Kidney (tissue), 13 donors: ENCODE measurements at regions not wholly inside any gene's neighbourhood (a gene's known extent, or its start where the extent isn't known, plus 50 kb on each side); places are given as distances from the start of the nearest gene placed in this dataset.

Experiments used
- DNase-seq, 5 donors: peaks; one replicate each; pipeline ENCODE4 v3.0.0-alpha.2; 2013 to 2020
- FAIRE-seq: peaks from 2 replicates; lab custom pipeline; 2012; peaks lifted over from hg19 to GRCh38; lab: Jason Lieb, UNC
- H3K27ac ChIP-seq, 2 donors: one replicate each; pipeline ENCODE4 v1.7.0; 2013; ENCODE audit warnings: low read depth in 2 of 2, low read length in 2 of 2, inconsistent platforms in 1 of 2
- H3K27me3 ChIP-seq: one replicate; pipeline ENCODE4 v1.7.1; 2013; ENCODE audit warnings: low read length, inconsistent platforms; ENCODE audit not compliant: control insufficient read depth, insufficient read depth
- H3K36me3 ChIP-seq, 3 donors: one replicate each; pipeline versions ENCODE4 v1.7.0 to v1.7.1; 2013; ENCODE audit warnings: low read length in 3 of 3, control low read depth in 1 of 3, inconsistent platforms in 1 of 3; ENCODE audit not compliant: insufficient read depth in 3 of 3, control insufficient read depth in 2 of 3
- H3K4me1 ChIP-seq, 3 donors: one replicate each; pipeline versions ENCODE4 v1.7.0 to v1.7.1; 2013; ENCODE audit warnings: low read length in 3 of 3, inconsistent platforms in 1 of 3, low read depth in 1 of 3; ENCODE audit not compliant: control insufficient read depth in 2 of 3, insufficient read depth in 2 of 3
- H3K4me3 ChIP-seq, 3 donors: one replicate each; pipeline versions ENCODE4 v1.7.0 to v1.8.1; 2013; ENCODE audit warnings: low read length in 3 of 3, control low read depth in 1 of 3, inconsistent platforms in 1 of 3
- H3K9ac ChIP-seq, 3 donors: one replicate each; pipeline versions ENCODE4 v1.7.0 to v1.7.1; 2013; ENCODE audit warnings: low read length in 3 of 3, control low read depth in 1 of 3, inconsistent platforms in 1 of 3
- H3K9me3 ChIP-seq, 3 donors: one replicate each; pipeline versions ENCODE4 v1.7.0 to v1.7.1; 2013; ENCODE audit warnings: low read length in 3 of 3, control low read depth in 1 of 3, inconsistent platforms in 1 of 3; ENCODE audit not compliant: control insufficient read depth in 2 of 3, insufficient read depth in 1 of 3
- CTCF ChIP-seq: IDR thresholded peaks from 3 replicates; pipeline ENCODE4 v1.5.1; 2012; ENCODE audit warnings: mild to moderate bottlenecking, moderate library complexity, borderline replicate concordance; ENCODE audit not compliant: insufficient read depth; ENCODE audit errors: extremely low read depth
- intact Hi-C: fragments of 100-400 bp; cut with DNase I; formaldehyde crosslinking; loops from one replicate; pipeline ENCODE4 v1.11.1; 2022
- donor health status: control.
- donor health status: control.
- donor health status: control.
- donor health status: control.
- donor health status: control.
- donor health status: DM: yes; HTN: yes; CAD: no.
- donor health status: Normal renal cell carcinoma (clear cell type).

GRCh38 chr4:71259280-71259679 lies 79.5 kb upstream of the SLC4A4 start:
- DNase-seq (no peak), FAIRE-seq (no peak)
- Histone ChIP-seq H3K4me3 (no peak overlapping the region), H3K27ac (no peak overlapping the region), H3K27me3 (no peaks in the 10 kb centered on the region), H3K4me1 (no peaks in the 10 kb centered on the region), H3K9me3 (no peaks in the 10 kb centered on the region), H3K9ac (no peak overlapping the region), H3K36me3 (no peaks in the 10 kb centered on the region)
- TF ChIP-seq CTCF: no peak
- intact Hi-C loops: no loop called here

GRCh38 chr4:71259911-71260331 lies 78.9 kb upstream of the SLC4A4 start:
- intact Hi-C loops: no loop called here
- DNase-seq: no peak
- no peak for FAIRE-seq
- no peak overlapping the region for H3K27ac ChIP-seq
- H3K9me3 ChIP-seq: no peaks in the 10 kb centered on the region
- H3K9ac ChIP-seq: no peak overlapping the region
- H3K4me3 ChIP-seq: no peak overlapping the region
- no peaks in the 10 kb centered on the region for H3K4me1 ChIP-seq
- no peak for TF ChIP-seq CTCF
- H3K27me3 ChIP-seq: no peaks in the 10 kb centered on the region
- no peaks in the 10 kb centered on the region for H3K36me3 ChIP-seq

GRCh38 chr4:71260544-71260943 lies 78.3 kb upstream of the SLC4A4 start:
- no peaks in the 10 kb centered on the region for H3K36me3 ChIP-seq
- no peak for DNase-seq
- H3K9me3 ChIP-seq: no peaks in the 10 kb centered on the region
- no peak overlapping the region for H3K27ac ChIP-seq
- TF ChIP-seq CTCF: no peak
- H3K4me1 ChIP-seq: no peaks in the 10 kb centered on the region
- FAIRE-seq: no peak
- H3K27me3 ChIP-seq: no peaks in the 10 kb centered on the region
- intact Hi-C loops: no loop called here
- no peak overlapping the region for H3K4me3 ChIP-seq
- no peak overlapping the region for H3K9ac ChIP-seq

GRCh38 chr4:71261001-71261400 lies 77.8 kb upstream of the SLC4A4 start:
- Histone ChIP-seq H3K27ac (no peak overlapping the region), H3K36me3 (no peaks in the 10 kb centered on the region), H3K4me3 (no peak overlapping the region), H3K9ac (no peak overlapping the region), H3K9me3 (no peaks in the 10 kb centered on the region), H3K27me3 (no peaks in the 10 kb centered on the region), H3K4me1 (no peaks in the 10 kb centered on the region)
- intact Hi-C loops: no loop called here
- no peak for TF ChIP-seq CTCF
- FAIRE-seq: no peak
- no peak for DNase-seq
